IPS DF 6.9 (cell line): ENCODE measurements at regions not wholly inside any gene's neighbourhood (a gene's known extent, or its start where the extent isn't known, plus 50 kb on each side); places are given as distances from the start of the nearest gene placed in this dataset.

Experiments used
- DNase-seq: peaks from one replicate; pipeline ENCODE4 v3.0.0-alpha.2; 2013; ENCODE audit warnings: low read depth, low spot score
- H3K27ac ChIP-seq: one replicate; pipeline ENCODE4 v1.5.1; 2013; ENCODE audit warnings: low read length, control low read depth
- H3K27me3 ChIP-seq: 2 replicates; pipeline ENCODE4 v1.6.1; 2013; ENCODE audit warnings: mild to moderate bottlenecking, low read length; ENCODE audit not compliant: control insufficient read depth, insufficient read depth
- H3K36me3 ChIP-seq: 2 replicates; pipeline ENCODE4 v1.6.1; 2013; ENCODE audit warnings: low read length; ENCODE audit not compliant: control insufficient read depth, insufficient read depth
- H3K4me1 ChIP-seq: 2 replicates; pipeline ENCODE4 v1.6.1; 2013; ENCODE audit warnings: low read length; ENCODE audit not compliant: control insufficient read depth, insufficient read depth
- H3K4me3 ChIP-seq: 2 replicates; pipeline ENCODE4 v1.5.1; 2013; ENCODE audit warnings: mild to moderate bottlenecking, low read length
- H3K9me3 ChIP-seq: 2 replicates; pipeline ENCODE4 v1.6.1; 2013; ENCODE audit warnings: low read length, inconsistent platforms; ENCODE audit not compliant: control insufficient read depth, insufficient read depth
- WGBS: extraction: QIAGEN DNeasy Blood & Tissue Kit; methylation state at CpG from one replicate; pipeline ENCODE4 v1.1.7; 2013; ENCODE audit warnings: mixed read lengths, missing lambda C conversion rate; ENCODE audit not compliant: insufficient read length, insufficient coverage; 5-methylcytosine and 5-hydroxymethylcytosine counted together

DNA sequence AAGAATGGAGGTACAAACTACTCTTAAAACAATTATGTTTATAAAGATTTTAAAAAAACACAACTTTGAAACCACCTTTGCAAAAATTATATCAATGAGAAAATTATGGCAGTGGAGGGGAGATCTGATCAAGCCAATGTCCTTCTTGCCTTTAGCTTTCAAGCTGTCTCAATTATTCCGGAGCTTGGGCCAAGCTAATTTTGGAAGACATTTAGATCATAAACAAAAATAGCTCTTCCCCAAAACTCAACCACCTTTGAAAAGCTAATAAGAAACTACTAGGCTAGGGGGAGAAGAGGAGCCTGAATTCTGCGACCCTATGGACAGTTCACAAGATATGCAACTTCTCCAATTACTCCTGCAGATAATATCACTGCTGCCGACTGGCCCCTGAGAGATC lies 263.3 kb downstream of the ICE1 start:
- H3K4me3 ChIP-seq = no peak overlapping the region
- no peaks in the 10 kb centered on the region for H3K27me3 ChIP-seq
- no peaks in the 10 kb centered on the region for H3K36me3 ChIP-seq
- H3K27ac ChIP-seq = no peak overlapping the region
- no CpG with 5 or more reads among the region's 3 CpGs for WGBS
- H3K9me3 ChIP-seq = no peaks in the 10 kb centered on the region
- no peak for DNase-seq
- no peaks in the 10 kb centered on the region for H3K4me1 ChIP-seq

GRCh38 chr5:5683174-5683573 lies 260.7 kb downstream of the ICE1 start:
- no peak overlapping the region for H3K27ac ChIP-seq
- no peaks in the 10 kb centered on the region for H3K9me3 ChIP-seq
- no peaks in the 10 kb centered on the region for H3K4me1 ChIP-seq
- DNase-seq = no peak
- H3K36me3 ChIP-seq = no peaks in the 10 kb centered on the region
- no peak overlapping the region for H3K4me3 ChIP-seq
- WGBS = no CpG with 5 or more reads among the region's 2 CpGs
- no peaks in the 10 kb centered on the region for H3K27me3 ChIP-seq

- WGBS = no CpG with 5 or more reads among the region's 4 CpGs
- Histone ChIP-seq H3K9me3 (no peaks in the 10 kb centered on the region), H3K36me3 (no peaks in the 10 kb centered on the region), H3K4me1 (no peaks in the 10 kb centered on the region), H3K4me3 (no peak overlapping the region), H3K27ac (no peak overlapping the region), H3K27me3 (no peaks in the 10 kb centered on the region)
- no peak for DNase-seq
Observed at GRCh38 chr5:5678909-5679308, 256.4 kb downstream of the ICE1 start.

DNA sequence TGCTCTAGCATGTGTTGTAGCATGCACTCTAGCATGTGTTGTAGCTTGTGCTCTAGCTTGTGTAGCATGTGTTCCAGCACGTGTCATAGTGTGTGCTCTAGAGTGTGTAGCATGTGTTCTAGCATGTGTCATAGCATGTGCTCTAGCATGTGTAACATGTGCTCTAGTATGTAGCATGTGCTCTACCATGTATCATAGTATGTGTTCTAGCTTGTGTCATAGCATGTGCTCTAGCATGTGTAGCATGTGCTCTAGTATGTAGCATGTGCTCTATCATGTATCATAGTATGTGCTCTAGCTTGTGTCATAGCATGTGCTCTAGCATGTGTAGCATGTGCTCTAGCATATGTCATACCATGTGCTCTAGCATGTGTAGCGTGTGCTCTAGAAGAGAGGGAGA lies 255.3 kb downstream of the ICE1 start:
- no peaks in the 10 kb centered on the region for H3K4me1 ChIP-seq
- H3K9me3 ChIP-seq = no peaks in the 10 kb centered on the region
- H3K36me3 ChIP-seq = no peaks in the 10 kb centered on the region
- DNase-seq = no peak
- no CpG with 5 or more reads among the region's 2 CpGs for WGBS
- no peaks in the 10 kb centered on the region for H3K27me3 ChIP-seq
- no peak overlapping the region for H3K27ac ChIP-seq
- no peak overlapping the region for H3K4me3 ChIP-seq

DNA sequence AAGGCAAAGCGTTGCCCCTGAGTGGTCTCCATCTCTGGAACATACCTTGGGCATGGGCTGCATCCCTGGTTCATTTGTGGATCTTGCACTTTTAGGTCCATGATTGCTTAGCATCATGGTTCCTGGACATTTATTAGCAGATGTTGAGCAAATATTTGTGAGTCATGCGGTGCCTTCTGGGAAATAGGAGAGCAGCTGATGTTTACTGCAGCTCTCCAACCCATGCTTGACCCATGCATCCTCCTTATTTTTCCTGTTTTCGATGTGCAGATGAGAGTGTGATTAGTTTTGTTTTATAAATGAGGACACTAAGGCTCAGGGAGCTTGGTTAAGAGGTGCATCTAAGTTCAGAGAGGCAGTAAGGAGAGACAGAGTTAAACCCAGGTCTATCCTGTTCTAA lies 253.7 kb downstream of the ICE1 start:
- no CpG with 5 or more reads among the region's 3 CpGs for WGBS
- H3K36me3 ChIP-seq = no peaks in the 10 kb centered on the region
- H3K27ac ChIP-seq = no peak overlapping the region
- no peaks in the 10 kb centered on the region for H3K27me3 ChIP-seq
- H3K4me3 ChIP-seq = no peak overlapping the region
- H3K9me3 ChIP-seq = no peaks in the 10 kb centered on the region
- DNase-seq = no peak
- peaks cover 3% of the 10 kb centered on the region for H3K4me1 ChIP-seq

GRCh38 chr5:5675511-5675910 lies 253.0 kb downstream of the ICE1 start:
- no peak overlapping the region for H3K27ac ChIP-seq
- H3K27me3 ChIP-seq = no peaks in the 10 kb centered on the region
- no peak for DNase-seq
- H3K4me3 ChIP-seq = no peak overlapping the region
- WGBS = no CpG with 5 or more reads among the region's 1 CpG
- H3K9me3 ChIP-seq = no peaks in the 10 kb centered on the region
- H3K4me1 ChIP-seq = peaks cover 3% of the 10 kb centered on the region
- no peaks in the 10 kb centered on the region for H3K36me3 ChIP-seq

- Histone ChIP-seq H3K4me3 (no peak overlapping the region), H3K4me1 (peaks cover 3% of the 10 kb centered on the region), H3K9me3 (no peaks in the 10 kb centered on the region), H3K27me3 (no peaks in the 10 kb centered on the region), H3K27ac (no peak overlapping the region), H3K36me3 (no peaks in the 10 kb centered on the region)
- WGBS = no CpG with 5 or more reads among the region's 1 CpG
- no peak for DNase-seq
Observed at GRCh38 chr5:5671823-5672222, 249.3 kb downstream of the ICE1 start.

DNA sequence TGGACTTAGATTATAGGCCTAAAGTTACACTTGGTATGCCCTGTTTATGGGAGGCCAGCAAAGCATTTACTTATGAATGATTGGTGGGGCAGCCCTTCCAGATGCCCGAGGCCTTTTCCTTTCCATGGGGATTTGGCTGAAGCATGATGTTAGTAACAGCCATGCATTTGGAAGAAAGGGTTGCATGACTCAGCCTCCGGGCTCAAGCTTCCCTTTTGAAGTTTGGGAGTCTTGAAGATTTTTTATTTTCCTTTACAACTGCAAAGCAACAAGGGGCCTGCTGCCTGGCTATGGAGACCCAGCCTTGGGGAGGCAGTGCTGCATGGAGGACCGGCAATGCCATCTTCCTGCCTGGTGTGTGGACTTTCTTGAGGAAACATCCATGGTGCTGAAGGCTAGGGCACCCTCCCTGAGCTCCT lies 244.7 kb downstream of the ICE1 start:
- H3K9me3 ChIP-seq = no peaks in the 10 kb centered on the region
- peaks cover 5% of the 10 kb centered on the region for H3K4me1 ChIP-seq
- H3K27me3 ChIP-seq = no peaks in the 10 kb centered on the region
- DNase-seq = no peak
- no peak overlapping the region for H3K27ac ChIP-seq
- no CpG with 5 or more reads among the region's 3 CpGs for WGBS
- H3K4me3 ChIP-seq = no peak overlapping the region
- H3K36me3 ChIP-seq = no peaks in the 10 kb centered on the region

DNA sequence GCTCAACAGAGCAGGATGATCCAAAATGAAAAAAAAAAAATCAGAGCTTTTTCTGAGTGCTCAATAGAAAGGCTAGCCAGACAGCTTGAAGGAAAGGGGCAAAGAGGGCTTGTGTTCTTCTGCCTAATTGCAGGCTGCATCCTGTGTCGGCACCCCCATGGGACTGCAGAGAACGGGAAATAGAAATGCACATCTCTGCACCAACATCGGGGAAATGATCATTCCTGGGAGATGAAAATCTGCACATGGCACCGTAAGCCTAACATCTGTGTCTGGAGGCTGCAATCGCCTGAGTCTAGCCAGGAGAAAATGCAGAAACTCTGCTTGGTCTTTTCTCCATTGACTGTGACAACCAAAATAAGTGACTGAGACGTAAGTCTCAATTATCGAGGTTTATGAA lies 243.9 kb downstream of the ICE1 start:
- DNase-seq = no peak
- WGBS = no CpG with 5 or more reads among the region's 7 CpGs
- H3K27me3 ChIP-seq = no peaks in the 10 kb centered on the region

DNA sequence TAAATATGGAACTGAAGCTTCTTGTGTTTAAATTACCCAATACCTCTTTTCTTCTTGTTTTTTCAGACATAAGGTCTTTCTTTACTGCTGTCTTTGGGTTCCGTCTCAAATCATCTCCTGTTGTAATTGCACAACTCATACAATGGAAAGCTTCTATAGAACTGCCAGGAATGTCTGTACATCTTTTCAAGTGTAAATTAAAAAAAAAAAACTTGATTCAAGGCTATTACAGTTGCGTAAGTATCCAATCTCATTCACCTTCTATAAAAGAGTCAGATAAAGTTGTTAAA lies 243.5 kb downstream of the ICE1 start:
- no peak for DNase-seq
- H3K36me3 ChIP-seq = no peaks in the 10 kb centered on the region
- peaks cover 1% of the 10 kb centered on the region; the same call in 1 of the 2 replicates for H3K4me1 ChIP-seq
- H3K27ac ChIP-seq = no peak overlapping the region
- WGBS = no CpG with 5 or more reads among the region's 2 CpGs
- no peaks in the 10 kb centered on the region for H3K27me3 ChIP-seq
- no peak overlapping the region for H3K4me3 ChIP-seq
- H3K9me3 ChIP-seq = no peaks in the 10 kb centered on the region

More for the DNA sequence above, 243.9 kb downstream of the ICE1 start:
- no peak overlapping the region for H3K4me3 ChIP-seq
- peaks cover 1% of the 10 kb centered on the region; the same call in 1 of the 2 replicates for H3K4me1 ChIP-seq
- H3K36me3 ChIP-seq = no peaks in the 10 kb centered on the region
- H3K9me3 ChIP-seq = no peaks in the 10 kb centered on the region
- H3K27ac ChIP-seq = no peak overlapping the region

GRCh38 chr5:5665225-5666075 lies 243.0 kb downstream of the ICE1 start:
- DNase-seq = no peak
- no peaks in the 10 kb centered on the region for H3K27me3 ChIP-seq
- peaks cover 1% of the 10 kb centered on the region; the same call in 1 of the 2 replicates for H3K4me1 ChIP-seq
- WGBS = no CpG with 5 or more reads among the region's 13 CpGs
- H3K27ac ChIP-seq = no peak overlapping the region
- H3K4me3 ChIP-seq = no peak overlapping the region
- H3K36me3 ChIP-seq = no peaks in the 10 kb centered on the region
- H3K9me3 ChIP-seq = no peaks in the 10 kb centered on the region
